NCI-H2227 (cell line): ENCODE measurements at regions not wholly inside any gene's neighbourhood (a gene's known extent, or its start where the extent isn't known, plus 50 kb on each side); places are given as distances from the start of the nearest gene placed in this dataset.

Experiments
- DNase-seq: peaks from one replicate; lab custom pipeline; 2025; ENCODE audit not compliant: unreplicated experiment; lab: John Stamatoyannopoulos, UW

GRCh38 chr2:78263571-78263970 lies 741.4 kb upstream of the LRRTM4 start:
- DNase-seq: no peak

GRCh38 chr2:78264130-78264529 lies 742.0 kb upstream of the LRRTM4 start:
- DNase-seq: no peak

- no peak for DNase-seq
These were observed 744.3 kb upstream of the REG3G start for GRCh38 chr2:78281164-78281563.

GRCh38 chr2:78290581-78291214 lies 734.8 kb upstream of the REG3G start:
- DNase-seq: no peak

- no peak for DNase-seq
These were observed 731.7 kb upstream of the REG3G start for GRCh38 chr2:78293768-78294167.

- no peak for DNase-seq
These were observed 724.2 kb upstream of the REG3G start for GRCh38 chr2:78301166-78301789.

GRCh38 chr2:78304678-78305077 lies 720.8 kb upstream of the REG3G start:
- no peak for DNase-seq

- DNase-seq: no peak
These were observed 716.0 kb upstream of the REG3G start for GRCh38 chr2:78309460-78309859.

- no peak for DNase-seq
These were observed 710.1 kb upstream of the REG3G start for GRCh38 chr2:78315368-78315767.

GRCh38 chr2:78318275-78318674 lies 707.2 kb upstream of the REG3G start:
- no peak for DNase-seq

- DNase-seq: no peak
These were observed 695.3 kb upstream of the REG3G start for GRCh38 chr2:78330193-78330592.

- DNase-seq: peak; percentile 8
These were observed 674.3 kb upstream of the REG3G start for GRCh38 chr2:78351208-78351607.

GRCh38 chr2:78353168-78353567 lies 672.3 kb upstream of the REG3G start:
- DNase-seq: no peak

- DNase-seq: no peak
These were observed 669.5 kb upstream of the REG3G start for GRCh38 chr2:78355967-78356366.

GRCh38 chr2:78383576-78383975 lies 641.9 kb upstream of the REG3G start:
- no peak for DNase-seq

GRCh38 chr2:78397198-78397597 lies 628.3 kb upstream of the REG3G start:
- DNase-seq: no peak

GRCh38 chr2:78407960-78408794 lies 617.3 kb upstream of the REG3G start:
- DNase-seq: no peak

- no peak for DNase-seq
These were observed 616.7 kb upstream of the REG3G start for GRCh38 chr2:78408795-78409118.

GRCh38 chr2:78411303-78411702 lies 614.2 kb upstream of the REG3G start:
- DNase-seq: peak; percentile 45

GRCh38 chr2:78416625-78417300 lies 608.7 kb upstream of the REG3G start:
- DNase-seq: no peak

- DNase-seq: no peak
These were observed 608.1 kb upstream of the REG3G start for GRCh38 chr2:78417355-78417754.

GRCh38 chr2:78418021-78418420 lies 607.5 kb upstream of the REG3G start:
- DNase-seq: no peak
